Colonic mucosa (tissue), 4 donors: ENCODE measurements at regions not wholly inside any gene's neighbourhood (a gene's known extent, or its start where the extent isn't known, plus 50 kb on each side); places are given as distances from the start of the nearest gene placed in this dataset.

Experiments used
- DNase-seq: peaks from one replicate; pipeline ENCODE4 v3.0.0-alpha.2; 2020
- H3K27ac ChIP-seq: fragments of 200-600 bp; one replicate; pipeline ENCODE4 v1.8.0; 2021
- H3K27me3 ChIP-seq: fragments of 200-600 bp; one replicate; pipeline ENCODE4 v1.8.0; 2021
- H3K36me3 ChIP-seq: fragments of 200-600 bp; one replicate; pipeline ENCODE4 v1.8.0; 2021
- H3K4me1 ChIP-seq: fragments of 200-600 bp; one replicate; pipeline ENCODE4 v1.8.0; 2021; ENCODE audit warnings: mild to moderate bottlenecking
- H3K4me3 ChIP-seq: fragments of 200-600 bp; one replicate; pipeline ENCODE4 v1.8.0; 2021
- H3K9ac ChIP-seq, 2 donors: one replicate each; pipeline ENCODE4 v1.7.0; 2013; ENCODE audit warnings: control low read depth in 2 of 2, low read depth in 2 of 2, low read length in 2 of 2
- H3K9me3 ChIP-seq: fragments of 200-600 bp; one replicate; pipeline ENCODE4 v1.8.0; 2021
- CTCF ChIP-seq: fragments of 200-600 bp; IDR thresholded peaks from one replicate; pipeline ENCODE4 v1.8.0; 2022; ENCODE audit warnings: antibody characterized with exemption, mild to moderate bottlenecking
- intact Hi-C: fragments of 100-400 bp; cut with DNase I; formaldehyde crosslinking; loops from one replicate; pipeline ENCODE4 v1.14.1; 2022
- donor health status: healthy.
- donor health status: DM: no; HTN: no; CAD: no.
- donor health status: DM: no; HTN: no; CAD: no.

GRCh38 chr2:188676010-188676400 is 298.2 kb upstream of the COL3A1 start:
- Histone ChIP-seq H3K4me3 (no peak overlapping the region), H3K4me1 (no peaks in the 10 kb centered on the region), H3K27ac (no peak overlapping the region), H3K36me3 (no peaks in the 10 kb centered on the region), H3K9ac (no peak overlapping the region), H3K27me3 (no peaks in the 10 kb centered on the region), H3K9me3 (no peaks in the 10 kb centered on the region)
- intact Hi-C loops = no loop called here
- no peak for DNase-seq
- TF ChIP-seq CTCF = no peak

- intact Hi-C loops = no loop called here
- DNase-seq = no peak
Observed at GRCh38 chr2:188677142-188677541, 297.0 kb upstream of the COL3A1 start.

GRCh38 chr2:188678882-188679281 is 295.3 kb upstream of the COL3A1 start:
- intact Hi-C loops = no loop called here
- no peak overlapping the region for H3K27ac ChIP-seq

More at GRCh38 chr2:188677142-188677541, 297.0 kb upstream of the COL3A1 start:
- H3K9me3 ChIP-seq = no peaks in the 10 kb centered on the region
- no peak overlapping the region for H3K9ac ChIP-seq
- H3K27me3 ChIP-seq = no peaks in the 10 kb centered on the region
- no peak overlapping the region for H3K27ac ChIP-seq
- H3K36me3 ChIP-seq = no peaks in the 10 kb centered on the region
- H3K4me1 ChIP-seq = no peaks in the 10 kb centered on the region
- TF ChIP-seq CTCF = no peak
- H3K4me3 ChIP-seq = no peak overlapping the region

GRCh38 chr2:188682838-188683237 is 291.3 kb upstream of the COL3A1 start:
- no peaks in the 10 kb centered on the region for H3K36me3 ChIP-seq
- H3K27me3 ChIP-seq = no peaks in the 10 kb centered on the region
- H3K4me1 ChIP-seq = no peaks in the 10 kb centered on the region
- H3K9ac ChIP-seq = no peak overlapping the region
- intact Hi-C loops = no loop called here
- no peak overlapping the region for H3K4me3 ChIP-seq
- no peak for TF ChIP-seq CTCF
- H3K9me3 ChIP-seq = no peaks in the 10 kb centered on the region
- no peak overlapping the region for H3K27ac ChIP-seq
- DNase-seq = no peak

More at GRCh38 chr2:188678882-188679281, 295.3 kb upstream of the COL3A1 start:
- no peak overlapping the region for H3K9ac ChIP-seq
- DNase-seq = no peak
- H3K4me3 ChIP-seq = no peak overlapping the region
- TF ChIP-seq CTCF = no peak
- no peaks in the 10 kb centered on the region for H3K4me1 ChIP-seq
- H3K27me3 ChIP-seq = no peaks in the 10 kb centered on the region
- H3K36me3 ChIP-seq = no peaks in the 10 kb centered on the region
- H3K9me3 ChIP-seq = no peaks in the 10 kb centered on the region

GRCh38 chr2:188684795-188685194 is 289.4 kb upstream of the COL3A1 start:
- Histone ChIP-seq H3K9ac (no peak overlapping the region), H3K36me3 (no peaks in the 10 kb centered on the region), H3K9me3 (no peaks in the 10 kb centered on the region), H3K27me3 (no peaks in the 10 kb centered on the region), H3K4me3 (no peak overlapping the region), H3K27ac (no peak overlapping the region), H3K4me1 (no peaks in the 10 kb centered on the region)
- intact Hi-C loops = no loop called here
- TF ChIP-seq CTCF = no peak
- no peak for DNase-seq

GRCh38 chr2:188693111-188693510 is 281.1 kb upstream of the COL3A1 start:
- intact Hi-C loops = no loop called here
- no peak overlapping the region for H3K27ac ChIP-seq
- no peak for DNase-seq
- no peak for TF ChIP-seq CTCF
- no peak overlapping the region for H3K4me3 ChIP-seq
- no peaks in the 10 kb centered on the region for H3K27me3 ChIP-seq
- no peak overlapping the region for H3K9ac ChIP-seq
- no peaks in the 10 kb centered on the region for H3K4me1 ChIP-seq
- H3K36me3 ChIP-seq = no peaks in the 10 kb centered on the region
- no peaks in the 10 kb centered on the region for H3K9me3 ChIP-seq
